GM12874 (cell line): ENCODE measurements at regions not wholly inside any gene's neighbourhood (a gene's known extent, or its start where the extent isn't known, plus 50 kb on each side); places are given as distances from the start of the nearest gene placed in this dataset.

ENCODE experiments used
- TF ChIP-seq, protein P1 (sequence below): IDR thresholded peaks from 2 replicates; pipeline ENCODE4 v1.5.1; 2011; ENCODE audit warnings: low read depth, mild to moderate bottlenecking, control low read depth, low read length, moderate library complexity; ENCODE audit not compliant: insufficient read depth

DNA sequence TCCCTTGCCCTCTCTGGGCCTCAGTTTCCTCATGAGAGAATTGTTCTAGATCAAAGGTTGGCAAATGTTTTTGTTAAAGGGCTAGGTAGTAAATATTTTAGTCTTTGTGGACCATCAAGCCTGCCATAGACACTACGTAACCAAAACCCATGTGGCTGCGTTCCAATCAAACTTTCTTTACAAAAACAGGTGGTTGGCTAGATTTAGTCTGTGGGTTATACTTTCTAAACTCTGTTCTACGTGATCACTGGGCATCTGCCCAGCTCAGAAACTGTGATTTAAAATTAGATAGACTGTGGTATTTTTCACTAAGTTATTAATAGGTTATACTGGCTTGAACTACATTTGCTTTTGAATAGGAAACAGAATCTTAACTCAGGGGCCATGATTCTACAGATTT, 149.8 kb upstream of the DCC start:
- TF ChIP-seq, protein P1, sequence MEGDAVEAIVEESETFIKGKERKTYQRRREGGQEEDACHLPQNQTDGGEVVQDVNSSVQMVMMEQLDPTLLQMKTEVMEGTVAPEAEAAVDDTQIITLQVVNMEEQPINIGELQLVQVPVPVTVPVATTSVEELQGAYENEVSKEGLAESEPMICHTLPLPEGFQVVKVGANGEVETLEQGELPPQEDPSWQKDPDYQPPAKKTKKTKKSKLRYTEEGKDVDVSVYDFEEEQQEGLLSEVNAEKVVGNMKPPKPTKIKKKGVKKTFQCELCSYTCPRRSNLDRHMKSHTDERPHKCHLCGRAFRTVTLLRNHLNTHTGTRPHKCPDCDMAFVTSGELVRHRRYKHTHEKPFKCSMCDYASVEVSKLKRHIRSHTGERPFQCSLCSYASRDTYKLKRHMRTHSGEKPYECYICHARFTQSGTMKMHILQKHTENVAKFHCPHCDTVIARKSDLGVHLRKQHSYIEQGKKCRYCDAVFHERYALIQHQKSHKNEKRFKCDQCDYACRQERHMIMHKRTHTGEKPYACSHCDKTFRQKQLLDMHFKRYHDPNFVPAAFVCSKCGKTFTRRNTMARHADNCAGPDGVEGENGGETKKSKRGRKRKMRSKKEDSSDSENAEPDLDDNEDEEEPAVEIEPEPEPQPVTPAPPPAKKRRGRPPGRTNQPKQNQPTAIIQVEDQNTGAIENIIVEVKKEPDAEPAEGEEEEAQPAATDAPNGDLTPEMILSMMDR: no peak

DNA sequence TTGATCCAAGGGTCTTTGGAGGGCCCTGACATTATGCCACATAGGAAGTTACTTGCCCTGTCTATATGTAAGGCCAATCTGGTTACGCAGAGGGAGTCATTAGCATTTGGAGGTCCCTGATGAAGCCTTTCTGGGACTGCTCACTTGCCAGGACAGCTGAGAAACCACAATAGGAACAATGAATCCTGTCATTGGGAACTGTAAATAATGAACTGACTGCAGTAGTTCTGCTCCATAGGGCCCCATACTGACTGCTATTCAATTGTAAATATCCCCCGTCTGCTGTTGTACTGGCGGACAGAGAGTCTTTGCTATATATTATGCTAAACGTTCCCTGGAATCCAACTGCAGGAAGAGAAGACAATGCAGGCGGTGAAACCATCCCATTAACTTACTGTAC, 149.4 kb upstream of the DCC start:
- TF ChIP-seq, protein P1: no peak

DNA sequence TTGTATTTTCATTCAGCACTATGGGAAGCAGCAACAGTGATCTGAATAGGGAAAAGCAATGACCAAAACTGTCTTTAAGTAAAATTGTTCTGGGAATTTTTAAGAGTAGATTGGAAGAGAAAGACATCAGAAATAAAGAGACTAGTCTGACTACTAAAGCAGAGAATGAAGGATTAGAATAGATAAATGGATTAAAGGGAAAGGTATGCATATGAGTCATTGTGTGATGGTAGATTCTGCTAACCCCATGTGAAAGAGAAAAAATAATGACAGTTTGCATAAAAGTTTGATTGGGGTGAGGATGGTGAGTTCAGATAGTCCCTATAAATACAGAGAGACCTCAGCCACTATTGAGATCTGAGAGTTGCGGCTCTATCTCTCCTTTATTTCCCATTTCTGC, 139.6 kb upstream of the DCC start:
- TF ChIP-seq, protein P1: no peak

DNA sequence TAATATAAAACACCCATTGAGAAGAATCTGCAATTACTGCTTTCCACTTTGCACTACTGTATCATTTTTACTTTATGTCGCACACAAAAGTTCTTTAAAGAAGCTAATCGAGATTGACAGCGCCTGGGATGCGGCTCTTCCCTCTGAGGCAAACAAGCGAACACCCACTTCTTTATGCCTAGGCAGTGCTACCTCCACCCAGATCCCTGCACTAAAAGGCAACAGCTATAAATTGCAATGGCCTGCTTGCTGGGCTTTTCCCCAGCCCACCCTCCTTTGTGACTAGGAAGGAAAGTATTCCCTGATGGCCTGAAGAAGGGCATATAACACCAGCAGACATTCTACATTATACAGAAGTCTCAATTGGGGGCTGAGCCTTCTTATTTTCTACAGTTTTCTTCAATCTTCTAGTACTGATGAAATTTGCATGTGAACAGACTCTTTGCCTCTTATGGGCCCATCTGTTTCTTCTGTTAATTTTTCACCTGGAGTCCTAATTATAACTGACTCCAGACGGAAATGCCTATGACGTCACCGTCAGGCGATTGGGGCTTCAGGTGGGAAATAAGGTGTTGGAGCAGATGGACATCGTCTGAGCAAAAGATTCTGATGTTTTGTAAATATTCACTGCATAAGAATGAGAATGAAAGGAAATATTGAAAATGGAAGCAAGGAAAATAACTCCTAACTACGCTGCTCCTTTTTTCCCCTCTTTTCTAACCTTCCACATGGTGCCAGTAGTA, 138.9 kb upstream of the DCC start:
- TF ChIP-seq, protein P1: no peak

DNA sequence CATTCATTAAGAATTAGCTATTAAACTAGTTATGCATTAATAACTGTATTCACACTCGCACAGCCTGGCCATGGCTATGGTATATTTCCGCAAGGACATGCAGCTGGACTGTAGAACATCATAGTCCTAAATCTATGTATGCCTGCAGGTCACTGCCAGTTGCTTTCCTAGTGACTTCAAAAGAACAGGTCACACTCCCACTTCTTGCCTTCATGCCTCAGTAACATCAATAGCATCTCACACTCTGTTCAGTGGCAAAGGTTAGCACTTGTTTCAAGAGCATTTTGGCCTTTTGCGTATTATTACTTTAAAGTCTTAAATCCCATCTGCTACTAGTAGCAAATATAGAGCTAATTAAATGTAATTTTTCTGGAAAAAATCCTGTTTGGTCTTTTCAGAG, 131.4 kb upstream of the DCC start:
- TF ChIP-seq, protein P1: no peak

DNA sequence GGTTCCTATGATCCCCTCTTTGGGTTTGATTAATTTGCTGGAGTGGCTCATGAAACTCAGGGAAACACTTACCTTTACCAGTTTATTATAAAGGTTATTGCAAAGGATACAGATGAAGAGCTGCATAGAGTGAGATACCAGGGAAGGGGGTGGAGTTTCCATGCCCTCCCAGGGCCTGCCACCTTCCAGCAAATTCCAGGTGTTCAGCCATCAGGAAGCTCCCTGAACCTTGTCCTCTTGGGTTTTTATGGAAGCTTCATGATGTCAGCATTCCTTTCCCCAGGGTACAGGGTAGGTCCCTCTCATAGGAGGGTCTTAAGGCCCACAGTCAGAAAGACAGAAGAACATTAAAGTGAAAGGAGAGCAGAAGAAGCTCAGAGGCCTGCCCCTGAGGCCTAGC, 123.9 kb upstream of the DCC start:
- TF ChIP-seq, protein P1: no peak

DNA sequence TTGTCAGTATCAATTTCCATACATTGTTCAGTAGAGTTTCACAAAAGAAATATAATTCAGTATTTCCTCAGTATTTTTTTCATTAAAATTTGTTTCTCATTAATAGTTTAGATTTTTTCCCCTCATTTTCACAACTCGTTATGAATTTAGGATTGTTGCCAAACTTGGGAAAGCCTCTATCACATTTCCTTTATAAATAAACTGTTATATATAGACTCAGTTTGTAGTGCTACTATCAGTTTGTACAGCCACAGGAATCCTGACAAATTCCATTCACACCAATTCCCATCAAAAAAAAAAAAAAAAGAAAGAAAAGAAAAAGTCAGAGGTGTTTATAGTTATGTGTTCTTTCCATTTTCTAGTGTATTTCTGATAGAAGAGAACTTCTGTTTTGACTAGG, 123.3 kb upstream of the DCC start:
- TF ChIP-seq, protein P1: no peak
